ENCODE measurements at regions not wholly inside any gene's neighbourhood (a gene's known extent, or its start where the extent isn't known, plus 50 kb on each side); places are given as distances from the start of the nearest gene placed in this dataset.

DNA sequence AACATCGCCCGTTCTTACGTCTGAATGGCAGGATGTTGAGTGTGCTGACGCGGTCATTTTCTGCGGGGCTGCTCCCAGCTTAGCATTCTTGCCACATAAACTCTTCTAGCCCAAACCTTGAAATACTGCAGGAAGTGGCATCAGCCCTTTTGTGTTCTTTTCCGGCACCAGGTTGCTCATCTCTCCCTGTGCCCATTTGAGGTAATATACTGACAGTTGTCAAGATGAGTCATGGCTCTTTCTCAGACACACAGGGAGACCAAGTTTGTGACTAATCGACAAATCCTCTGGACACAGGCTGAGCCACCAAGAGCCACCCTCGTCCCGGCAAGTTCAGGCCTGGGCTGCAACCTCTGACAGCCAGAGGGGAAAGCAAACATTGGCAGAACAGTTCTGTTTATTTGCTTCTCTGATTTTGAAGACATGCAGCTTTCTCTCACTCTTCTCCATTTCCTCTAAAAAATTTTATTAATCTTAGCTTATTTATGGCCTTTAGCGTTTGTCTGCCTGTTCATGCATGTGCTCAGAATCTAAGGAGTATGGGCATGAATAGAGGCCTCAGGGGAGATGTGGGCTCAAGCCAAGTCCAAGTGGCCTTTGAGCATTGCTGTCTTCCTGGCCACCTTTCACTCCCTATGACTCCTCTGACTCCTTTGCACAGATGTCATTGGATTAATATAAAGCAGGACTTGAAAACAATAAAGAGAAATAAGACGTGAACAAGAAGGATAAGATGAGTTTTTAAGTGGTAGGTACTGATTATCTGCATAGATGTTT, 328.2 kb upstream of the JAG1 start:
- no peak for DNase-seq

DNA sequence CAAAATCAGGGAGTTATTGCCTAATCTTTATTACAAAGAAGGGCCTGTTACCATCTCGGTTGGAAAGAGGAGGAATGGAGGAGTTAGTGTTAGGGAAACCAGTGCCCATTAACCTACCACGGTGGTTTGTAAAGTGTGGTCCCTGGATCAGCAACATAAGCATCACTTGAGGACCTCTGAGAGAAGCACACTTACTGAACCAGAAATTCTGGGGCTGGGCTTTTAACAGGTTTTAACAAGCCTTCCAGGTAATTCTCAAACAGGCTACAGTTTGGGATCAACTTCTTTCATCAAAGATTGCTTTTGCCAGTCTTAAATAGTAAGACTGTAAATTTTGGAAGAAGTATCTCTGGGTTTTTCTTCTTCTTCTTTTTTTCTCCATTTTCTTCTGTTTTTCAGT, 329.5 kb upstream of the JAG1 start:
- no peak for DNase-seq

DNA sequence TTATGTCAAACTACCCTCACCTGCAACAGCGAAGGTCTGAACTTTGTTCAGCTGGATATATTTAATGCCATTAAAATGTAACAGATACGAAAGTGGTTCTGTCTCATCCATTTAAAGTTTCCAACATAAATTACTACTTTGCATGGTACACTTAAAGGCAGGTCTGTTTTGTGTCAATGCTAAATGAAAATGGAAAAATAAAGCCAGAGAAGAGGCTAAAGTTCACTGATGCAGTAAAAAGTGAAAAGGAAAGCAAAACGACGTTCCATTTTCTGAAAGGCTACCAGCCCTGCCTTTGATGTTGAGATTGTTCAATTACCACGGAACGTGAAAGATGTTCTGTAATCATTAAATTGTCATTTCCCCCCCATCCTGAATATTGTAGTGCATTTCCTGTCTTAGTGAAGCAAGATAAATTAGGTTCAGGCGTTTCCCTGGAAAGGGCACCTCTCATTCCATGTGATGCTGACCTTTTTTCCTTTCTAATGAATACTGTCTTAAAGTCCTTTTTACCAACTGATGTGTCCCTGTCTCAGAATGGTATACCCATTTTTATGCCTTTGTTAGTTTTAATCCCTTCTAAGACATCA, 334.7 kb upstream of the JAG1 start:
- DNase-seq = no peak

DNA sequence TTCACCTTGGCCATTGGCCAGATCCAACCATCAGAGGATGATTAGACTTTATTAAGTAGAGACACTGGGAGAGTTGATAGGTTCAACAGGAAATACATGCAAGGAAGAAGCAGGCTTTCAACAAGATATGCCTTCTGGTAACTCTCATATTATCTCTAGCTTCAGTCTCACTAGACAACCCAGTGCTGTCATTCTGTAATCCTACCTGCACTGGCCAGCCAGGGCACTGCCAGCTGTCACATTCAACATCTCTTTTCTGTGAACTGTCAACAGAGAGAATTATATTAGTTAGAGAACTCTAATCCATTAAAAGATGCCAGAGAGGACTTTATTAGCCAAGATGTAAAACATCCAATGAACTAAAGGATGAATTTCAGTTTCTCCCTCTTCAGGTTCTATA, 337.9 kb upstream of the JAG1 start:
- DNase-seq = no peak

DNA sequence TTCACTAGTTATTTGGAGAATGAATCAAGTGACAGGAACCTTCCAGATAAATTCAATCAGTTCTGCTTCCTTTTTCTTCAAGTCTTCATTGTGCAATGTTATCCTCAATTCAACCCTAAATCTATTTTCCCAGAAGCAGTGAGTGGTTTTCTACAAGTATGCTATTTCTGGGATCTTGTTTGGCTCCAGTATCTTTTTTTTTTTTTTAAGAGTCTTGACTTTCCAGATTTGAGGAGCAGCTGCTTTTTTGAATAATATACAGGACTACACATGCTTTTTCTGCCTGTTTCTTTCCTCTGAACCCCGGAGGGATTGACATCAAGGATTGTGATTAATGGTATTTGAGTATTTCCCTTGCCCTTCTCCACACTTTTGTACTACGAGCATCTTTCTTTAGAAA, 339.2 kb upstream of the JAG1 start:
- no peak for DNase-seq

DNA sequence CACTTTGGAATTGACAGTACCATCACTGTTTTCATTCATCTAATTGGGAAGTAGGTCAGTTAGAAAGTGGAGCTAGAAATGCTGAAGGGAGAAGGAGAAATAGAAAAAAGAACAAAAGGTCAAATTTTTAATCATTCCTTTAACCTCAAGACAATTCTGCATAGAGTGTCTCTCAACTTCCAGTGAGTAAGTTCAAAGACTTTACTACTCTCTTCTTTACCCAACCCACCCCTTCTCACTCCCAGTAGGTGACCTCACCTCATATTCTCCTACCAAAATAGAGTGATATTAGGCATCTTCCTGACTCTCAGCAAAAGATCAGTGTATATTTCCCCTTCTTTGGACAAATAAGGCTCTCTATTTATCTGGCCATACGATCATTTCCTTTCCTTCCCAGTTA, 340.0 kb upstream of the JAG1 start:
- DNase-seq = no peak

DNA sequence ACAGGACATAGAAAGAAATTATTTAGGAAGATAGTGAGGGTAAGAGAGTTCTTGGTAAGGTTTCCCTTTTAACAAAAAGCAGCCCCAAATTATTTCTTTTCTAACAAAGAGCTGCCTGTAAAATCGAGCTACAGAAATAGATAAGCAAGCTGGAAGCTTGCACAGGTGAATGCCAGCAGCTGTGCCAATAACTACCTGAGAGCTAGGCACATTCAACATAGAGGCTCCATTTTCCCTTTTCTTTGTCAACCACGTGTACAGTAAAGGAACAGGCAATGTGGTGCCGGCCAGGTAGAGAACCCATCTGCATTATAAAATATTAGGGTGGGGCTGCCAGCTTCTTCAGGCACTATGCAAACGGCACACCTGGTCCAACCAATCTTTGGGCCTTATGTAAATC, 341.6 kb upstream of the JAG1 start:
- no peak for DNase-seq

DNA sequence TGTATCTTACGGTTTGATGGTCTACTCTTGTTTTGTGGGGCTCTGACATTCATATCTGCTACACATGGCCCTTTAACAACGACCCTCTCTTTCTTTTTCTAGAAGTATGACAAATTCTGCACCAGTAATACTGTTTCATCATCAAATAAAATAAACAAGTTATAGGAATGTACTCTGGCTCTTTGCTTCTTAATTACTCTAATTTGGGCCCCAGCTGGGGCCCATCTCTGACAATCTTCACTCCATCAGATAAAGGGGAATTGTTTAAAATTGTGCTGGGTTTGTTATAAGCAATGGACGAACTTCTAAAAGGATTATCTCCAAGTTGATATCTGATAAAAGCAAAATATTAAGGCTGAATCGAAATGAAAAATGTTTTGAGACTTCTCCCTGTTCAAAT, 343.6 kb upstream of the JAG1 start:
- DNase-seq = no peak

DNA sequence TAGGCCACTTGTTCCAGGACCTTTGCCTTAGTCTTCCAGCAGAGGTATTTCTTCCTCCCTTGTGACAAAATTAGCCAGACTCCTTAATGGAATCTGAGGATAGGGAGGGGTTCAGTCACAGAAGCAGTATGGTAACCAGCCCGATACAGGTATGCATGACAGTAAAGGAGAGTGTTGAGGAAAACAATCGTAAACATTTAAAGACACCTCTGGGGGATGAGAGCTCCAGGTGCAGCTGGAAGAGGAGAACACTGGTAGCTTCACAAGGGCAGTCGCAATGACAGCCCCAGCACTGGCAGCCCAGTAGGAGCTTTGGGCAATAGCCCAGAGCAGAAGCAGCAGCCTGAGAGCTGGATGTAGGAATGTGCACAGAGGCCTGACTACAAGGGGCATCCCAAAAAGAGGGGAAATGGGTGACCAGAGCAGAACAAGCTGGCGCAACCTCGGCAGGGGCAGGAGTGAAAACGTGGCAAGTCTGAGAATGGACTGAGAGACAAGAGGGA, 344.9 kb upstream of the JAG1 start:
- DNase-seq = no peak

DNA sequence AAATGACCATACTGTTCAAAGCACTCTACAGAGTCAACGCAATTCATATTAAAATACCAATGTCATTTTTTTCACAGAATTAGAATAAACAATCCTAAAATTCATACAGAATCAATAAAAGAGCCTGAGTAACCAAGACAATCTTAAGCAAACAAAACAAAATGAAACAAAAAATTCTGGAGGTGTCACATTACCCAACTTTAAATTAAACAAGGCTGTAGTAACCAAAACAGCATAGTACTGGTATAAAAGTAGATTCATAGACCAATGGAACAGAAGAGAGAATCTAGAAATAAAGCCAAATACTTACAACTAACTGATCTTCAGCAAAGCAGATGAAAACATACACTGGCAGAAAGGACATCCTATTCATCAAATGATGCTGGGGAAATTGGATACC, 346.9 kb upstream of the JAG1 start:
- DNase-seq = no peak

DNA sequence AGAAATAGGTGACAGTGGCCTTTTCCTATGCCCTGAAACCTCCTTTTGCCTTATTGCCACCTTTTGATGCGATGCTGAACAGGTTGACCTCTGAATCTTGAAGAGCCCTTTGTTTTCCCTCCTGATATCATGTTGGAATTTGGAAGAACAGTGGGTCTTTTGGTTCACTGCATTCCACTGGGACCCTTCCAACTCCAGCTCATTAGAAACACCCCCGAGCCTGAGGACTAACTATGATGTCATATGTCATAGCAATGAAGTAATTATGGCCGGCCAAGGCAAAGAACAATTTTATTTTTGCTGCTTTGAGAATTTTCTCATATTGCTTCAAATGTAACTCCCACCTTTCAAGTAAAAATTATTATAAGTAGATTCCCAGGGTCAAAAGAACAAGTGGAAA, 353.4 kb upstream of the JAG1 start:
- no peak for DNase-seq

DNA sequence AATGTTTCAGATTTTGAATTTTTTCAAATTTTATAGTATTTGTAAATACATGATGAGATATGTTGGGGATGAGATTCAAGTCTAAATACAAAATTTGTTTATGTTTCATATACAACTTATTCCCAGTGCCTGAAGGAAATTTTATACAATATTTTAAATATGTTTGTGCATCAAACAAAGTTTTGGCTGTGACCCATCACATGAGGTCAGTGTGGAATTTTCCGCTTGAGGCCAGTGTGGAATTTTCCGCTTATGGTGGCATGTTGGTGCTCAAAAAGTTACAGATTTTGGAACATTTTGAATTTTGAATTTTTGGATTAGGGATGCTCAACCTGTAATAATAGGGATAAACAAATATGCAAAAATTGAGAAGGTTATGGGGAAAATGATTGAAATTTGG, 356.6 kb upstream of the JAG1 start:
- no peak for DNase-seq

DNA sequence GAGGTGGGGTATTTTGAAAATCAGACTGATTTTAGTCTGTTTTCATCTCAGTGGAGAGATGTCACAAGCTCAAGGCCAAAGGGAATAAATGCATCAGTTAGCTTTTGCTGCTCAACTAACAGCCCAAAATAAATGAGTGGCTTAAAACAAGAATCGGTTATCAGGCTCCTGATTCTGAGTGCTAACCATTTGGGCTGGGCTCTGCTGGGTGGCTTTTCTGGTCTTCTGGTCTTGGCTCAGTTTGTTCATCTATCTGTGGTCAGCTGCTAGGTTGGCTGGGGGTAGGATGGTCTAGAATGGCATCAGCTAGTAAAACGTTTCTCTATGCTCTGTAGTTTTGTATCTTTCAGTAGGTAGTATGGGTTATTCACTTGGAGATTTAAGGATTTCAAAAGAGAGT, 357.5 kb upstream of the JAG1 start:
- DNase-seq = no peak

DNA sequence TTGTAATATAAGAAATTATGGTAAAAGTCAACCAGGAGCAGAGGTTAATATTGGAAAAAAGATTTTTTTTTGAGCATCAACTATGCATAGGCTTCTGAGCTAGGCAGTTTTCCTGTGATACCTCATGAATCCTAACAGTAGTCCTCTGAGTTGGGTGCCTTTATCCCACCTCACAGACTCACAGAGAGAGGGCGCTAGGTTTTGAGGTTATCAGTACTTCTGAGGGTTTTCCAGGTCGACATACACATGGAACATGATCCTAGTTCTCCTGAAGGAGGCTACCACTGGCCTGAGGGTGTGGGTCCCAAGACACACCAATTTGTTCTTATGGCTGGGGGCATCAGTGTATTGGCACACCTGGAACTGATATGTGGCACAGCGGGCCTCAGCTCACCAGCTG, 358.8 kb upstream of the JAG1 start:
- DNase-seq = no peak

DNA sequence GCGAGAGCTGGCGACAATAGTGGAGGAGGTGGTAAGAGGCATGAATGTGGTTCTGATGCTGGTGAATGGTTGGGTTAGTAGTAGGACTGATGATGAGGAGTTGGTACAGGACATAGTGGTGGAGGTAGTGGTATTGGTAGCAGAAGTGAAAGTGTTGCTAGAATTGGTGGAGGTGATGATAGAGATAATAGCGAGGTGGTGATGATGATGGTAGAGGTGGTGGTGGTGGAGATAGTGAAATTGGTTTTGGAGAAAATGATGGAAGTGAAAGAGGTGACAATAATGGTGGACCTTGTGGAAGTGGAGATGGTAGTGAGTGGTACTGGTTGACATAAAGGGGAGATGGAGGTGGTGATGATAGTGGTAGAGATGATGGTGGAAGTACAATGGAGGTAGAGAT, 360.2 kb upstream of the JAG1 start:
- no peak for DNase-seq

DNA sequence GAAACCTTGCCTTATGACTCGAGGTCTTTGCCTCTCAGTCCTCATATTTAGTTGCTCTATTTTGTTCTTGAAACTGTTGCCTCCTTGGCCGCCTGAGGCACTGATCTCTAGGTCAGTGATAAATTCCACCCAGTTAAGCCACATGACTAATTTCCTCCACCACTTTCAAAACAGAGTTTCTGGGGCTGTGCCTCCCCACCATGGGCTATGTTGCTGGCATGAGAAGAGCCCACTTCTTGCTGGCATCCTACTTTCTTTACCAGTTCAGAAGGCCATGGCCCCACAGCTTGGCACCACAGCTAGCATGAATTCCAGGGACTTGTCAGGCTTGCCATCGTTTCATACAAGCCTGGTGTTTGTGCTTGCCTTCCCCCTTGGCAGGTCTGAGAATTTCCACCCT, 361.4 kb upstream of the JAG1 start:
- DNase-seq = no peak

DNA sequence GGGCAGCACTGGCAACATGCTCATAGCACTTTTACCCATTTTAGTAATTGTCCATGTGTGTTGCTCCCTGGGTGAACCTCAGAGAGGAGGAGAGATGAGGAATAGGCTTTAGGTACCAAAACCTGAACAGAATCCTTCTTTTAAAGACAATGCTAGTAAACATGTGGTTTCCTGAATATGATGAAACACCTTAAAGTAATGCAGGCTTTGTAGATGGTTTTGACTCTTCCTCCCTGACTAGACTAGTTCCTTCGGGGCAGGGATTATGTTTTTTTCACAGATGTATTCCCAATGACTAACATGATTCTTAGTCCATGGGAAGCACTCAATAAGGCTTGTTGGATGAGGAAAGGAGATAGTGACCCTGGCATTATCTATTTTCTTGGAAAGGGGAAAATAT, 367.6 kb upstream of the JAG1 start:
- no peak for DNase-seq

DNA sequence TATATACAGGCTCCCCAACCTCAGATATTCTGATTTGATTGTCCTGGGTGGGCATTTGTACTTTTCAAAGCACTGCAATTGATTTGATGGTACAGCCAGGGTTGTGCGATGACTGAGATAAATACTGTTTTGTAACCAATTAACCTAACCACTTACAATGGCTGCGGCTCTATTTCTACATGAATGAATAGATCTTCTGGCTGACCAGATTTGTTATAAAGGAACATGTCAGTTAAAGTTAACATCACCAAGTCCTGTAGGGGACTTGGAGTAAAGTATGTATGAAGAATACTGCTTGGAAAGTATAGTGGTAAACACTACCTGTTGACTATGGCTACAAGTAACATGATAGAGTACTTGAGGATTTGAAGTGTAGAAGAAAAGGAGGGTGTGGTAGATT, 369.2 kb upstream of the JAG1 start:
- DNase-seq = no peak

DNA sequence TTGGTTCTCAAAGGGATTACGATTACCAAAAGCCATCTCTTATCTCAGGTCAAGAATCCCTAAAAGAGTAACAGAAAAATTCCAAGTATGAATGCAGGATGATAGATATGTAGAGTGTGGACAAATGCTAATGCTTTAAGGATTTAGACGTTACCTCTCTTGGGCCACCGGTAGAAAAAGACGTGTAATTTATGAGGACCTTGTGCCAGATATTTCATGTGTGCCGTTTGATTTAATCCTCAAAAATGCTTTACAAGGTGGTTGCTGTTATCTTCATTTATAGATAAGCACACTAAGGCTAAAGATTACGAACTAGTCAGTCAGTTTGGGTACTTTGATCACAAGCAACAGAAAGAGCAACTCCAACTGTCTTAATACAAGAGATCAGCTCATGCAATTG, 370.8 kb upstream of the JAG1 start:
- no peak for DNase-seq

DNA sequence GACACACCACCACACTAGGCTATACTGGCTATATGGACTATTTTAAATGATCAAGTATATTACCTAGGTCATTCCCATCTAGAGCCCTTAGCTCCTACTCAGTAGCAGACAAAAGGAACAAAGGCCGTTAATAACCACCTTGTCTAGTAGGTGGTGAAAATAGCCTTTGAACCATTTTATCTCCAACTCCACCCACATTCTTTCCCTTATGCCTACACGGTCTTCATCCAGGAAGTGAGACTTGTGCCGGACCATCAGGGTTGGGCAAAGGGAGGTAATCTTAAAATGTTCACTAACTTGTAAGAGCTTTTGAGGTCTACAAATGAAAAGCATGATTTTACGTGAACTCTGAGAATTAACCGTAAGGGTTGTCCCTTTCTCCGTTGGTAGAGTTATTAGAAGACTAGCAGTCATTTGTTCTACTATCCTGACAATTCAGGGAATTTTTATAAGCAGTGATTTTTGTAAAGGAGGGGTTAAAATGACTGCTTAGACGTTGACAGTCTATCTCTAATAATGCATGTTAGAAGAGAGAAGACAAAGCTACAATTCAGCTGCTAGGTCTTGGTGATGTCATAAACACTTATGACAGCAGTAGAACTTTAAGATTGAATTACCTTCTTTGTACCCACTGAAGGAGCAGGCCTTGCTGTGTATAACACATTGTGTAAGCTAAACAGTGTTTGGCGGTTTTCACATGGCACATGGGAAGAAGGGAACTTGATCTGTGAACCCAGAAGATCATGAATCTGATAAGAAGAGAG, 371.8 kb upstream of the JAG1 start:
- DNase-seq = no peak

DNA sequence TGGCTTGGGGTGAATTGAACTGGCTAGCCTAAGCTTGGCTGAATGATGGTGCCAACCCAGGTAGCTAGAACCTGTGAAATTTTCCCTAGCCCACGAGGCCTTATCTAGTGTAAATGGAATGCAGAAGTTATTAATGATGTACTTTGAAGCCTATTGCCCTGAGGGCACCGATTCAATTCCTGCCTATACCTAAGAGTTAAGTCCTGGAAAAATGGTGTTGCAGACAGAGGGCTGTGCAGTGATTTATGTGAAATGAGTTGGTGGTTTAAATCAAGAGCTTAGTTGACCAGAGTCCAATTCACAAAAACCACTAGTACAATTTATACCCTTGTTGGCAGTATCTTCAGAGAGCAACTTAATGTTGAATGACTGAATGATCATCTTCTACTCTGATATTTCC, 373.8 kb upstream of the JAG1 start:
- no peak for DNase-seq

DNA sequence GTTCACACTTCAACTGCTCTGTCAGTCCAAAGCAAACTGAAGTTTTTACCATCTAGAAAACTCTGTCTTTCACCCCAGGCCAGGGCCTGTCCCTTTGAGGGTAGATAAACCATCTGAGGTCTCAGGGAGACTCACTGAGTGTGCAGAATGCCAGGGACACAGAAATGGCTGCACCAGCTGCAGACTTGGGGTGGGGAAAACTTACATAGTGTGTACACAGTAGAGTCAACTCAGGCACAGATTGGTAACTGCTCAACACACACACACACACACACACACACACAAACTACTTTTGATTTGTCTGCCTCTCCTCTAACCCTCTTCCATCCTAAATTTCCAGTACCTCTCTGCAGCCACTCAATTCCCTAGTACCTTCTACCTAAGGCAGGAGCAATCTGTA, 374.9 kb upstream of the JAG1 start:
- no peak for DNase-seq

DNA sequence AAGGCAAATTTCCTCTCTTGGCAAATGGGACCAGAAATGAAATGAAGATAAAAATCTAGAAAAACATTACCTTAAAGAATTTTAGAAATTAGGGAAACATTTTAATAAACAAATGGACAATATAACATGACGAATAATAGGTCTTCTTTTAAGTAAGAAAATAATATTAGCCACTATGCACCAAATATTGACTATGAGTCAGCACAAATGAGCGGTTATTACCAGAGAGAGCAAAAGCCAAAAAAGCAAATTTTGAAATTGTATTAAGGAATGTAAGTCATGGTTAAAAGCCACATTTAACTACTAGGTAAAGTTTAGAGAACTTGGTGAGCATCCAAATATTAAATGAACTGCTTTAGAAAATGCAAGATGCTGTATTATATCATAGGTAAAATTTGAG, 376.6 kb upstream of the JAG1 start:
- DNase-seq = no peak

DNA sequence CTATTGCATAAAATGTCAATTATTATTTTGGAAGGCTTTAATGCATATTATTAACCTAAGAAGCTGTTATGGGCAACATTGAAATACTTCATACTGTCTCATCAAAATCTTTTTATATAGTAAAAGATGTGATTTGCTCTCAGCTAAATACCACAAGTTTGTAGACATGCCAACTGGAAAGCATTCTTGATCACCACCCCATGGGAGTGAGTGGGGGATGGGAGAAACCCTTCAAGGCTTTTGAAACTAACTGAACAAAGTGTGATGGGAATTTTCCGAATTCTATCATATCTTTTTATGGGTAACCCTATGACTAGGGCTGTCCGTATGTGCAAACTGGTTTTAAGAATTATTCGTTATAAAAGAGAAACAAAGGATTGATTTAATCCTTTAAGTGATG, 377.3 kb upstream of the JAG1 start:
- DNase-seq = no peak
